ENCODE measurements at regions not wholly inside any gene's neighbourhood (a gene's known extent, or its start where the extent isn't known, plus 50 kb on each side); places are given as distances from the start of the nearest gene placed in this dataset.
"Not testable (repeated sequence)": the region's sequence is repeated elsewhere in the genome, so short reads cannot be mapped to it uniquely, and the experiment has no call there.

DNA sequence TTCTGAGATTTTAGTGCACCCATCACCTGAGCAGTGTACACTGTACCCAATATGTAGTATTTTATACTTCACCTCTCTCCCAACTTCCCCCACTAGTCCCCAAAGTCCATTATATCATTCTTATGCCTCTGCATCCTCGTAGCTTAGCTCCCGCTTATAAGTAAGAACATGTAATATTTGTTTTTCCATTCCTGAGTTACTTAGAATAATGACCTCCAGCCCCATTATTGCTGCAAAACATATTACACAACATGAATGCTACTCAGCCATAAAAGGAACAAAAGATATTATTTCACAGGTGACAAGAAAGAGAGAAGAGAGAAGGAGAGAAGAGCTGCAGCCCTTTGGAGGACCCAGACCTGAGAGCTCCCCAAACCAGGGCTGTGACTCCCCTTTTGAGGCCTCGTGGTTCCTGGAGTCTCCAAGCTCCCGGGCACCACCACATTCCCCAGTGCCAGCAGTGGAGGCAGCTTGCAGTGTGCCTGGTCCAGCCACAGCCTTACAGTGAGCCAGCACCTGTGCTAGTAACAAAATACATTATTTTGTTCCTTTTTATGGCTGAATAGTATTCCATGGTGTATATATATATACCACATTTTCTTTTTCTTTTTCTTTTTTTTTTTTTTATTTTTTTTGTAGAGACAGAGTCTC lies 194.5 kb upstream of the DAB2 start:
- H3K36me3 ChIP-seq (ENCODE audit: control insufficient read depth, insufficient read depth, low read length) = no peaks in the 10 kb centered on the region
- FAIRE-seq = no peak
- H3K4me3 ChIP-seq (ENCODE audit: low read depth, low read length) = no peak overlapping the region
- H3K27me3 ChIP-seq (ENCODE audit: control insufficient read depth, insufficient read depth, low read length) = no peaks in the 10 kb centered on the region
- TF ChIP-seq, protein P1, sequence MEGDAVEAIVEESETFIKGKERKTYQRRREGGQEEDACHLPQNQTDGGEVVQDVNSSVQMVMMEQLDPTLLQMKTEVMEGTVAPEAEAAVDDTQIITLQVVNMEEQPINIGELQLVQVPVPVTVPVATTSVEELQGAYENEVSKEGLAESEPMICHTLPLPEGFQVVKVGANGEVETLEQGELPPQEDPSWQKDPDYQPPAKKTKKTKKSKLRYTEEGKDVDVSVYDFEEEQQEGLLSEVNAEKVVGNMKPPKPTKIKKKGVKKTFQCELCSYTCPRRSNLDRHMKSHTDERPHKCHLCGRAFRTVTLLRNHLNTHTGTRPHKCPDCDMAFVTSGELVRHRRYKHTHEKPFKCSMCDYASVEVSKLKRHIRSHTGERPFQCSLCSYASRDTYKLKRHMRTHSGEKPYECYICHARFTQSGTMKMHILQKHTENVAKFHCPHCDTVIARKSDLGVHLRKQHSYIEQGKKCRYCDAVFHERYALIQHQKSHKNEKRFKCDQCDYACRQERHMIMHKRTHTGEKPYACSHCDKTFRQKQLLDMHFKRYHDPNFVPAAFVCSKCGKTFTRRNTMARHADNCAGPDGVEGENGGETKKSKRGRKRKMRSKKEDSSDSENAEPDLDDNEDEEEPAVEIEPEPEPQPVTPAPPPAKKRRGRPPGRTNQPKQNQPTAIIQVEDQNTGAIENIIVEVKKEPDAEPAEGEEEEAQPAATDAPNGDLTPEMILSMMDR (IDR thresholded peaks at IDR 0.05; ENCODE audit: insufficient read depth, low read length, severe bottlenecking) = no peak
- no peak for DNase-seq (ENCODE audit: low read depth)

DNA sequence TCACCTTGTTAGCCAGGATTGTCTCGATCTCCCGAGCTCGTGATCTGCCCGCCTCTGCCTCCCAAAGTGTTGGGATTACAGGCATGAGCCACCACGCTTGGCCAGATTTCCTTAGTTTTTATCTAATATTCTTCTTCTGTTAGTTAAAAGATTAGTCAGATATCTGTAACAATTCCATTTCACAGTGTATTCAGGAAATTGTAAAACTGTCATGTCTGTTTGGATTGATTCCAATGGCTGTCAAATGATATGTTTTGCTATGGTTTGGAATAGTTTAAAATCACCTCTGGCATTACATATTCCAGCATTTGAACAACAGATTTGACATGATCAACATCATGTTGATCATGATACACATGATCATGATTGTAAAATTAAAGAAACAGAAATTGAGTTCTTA lies 193.6 kb upstream of the DAB2 start:
- no peak for FAIRE-seq
- no peak overlapping the region for H3K4me3 ChIP-seq (ENCODE audit: low read depth, low read length)
- TF ChIP-seq, protein P1 (IDR thresholded peaks at IDR 0.05; ENCODE audit: insufficient read depth, low read length, severe bottlenecking) = no peak
- H3K27me3 ChIP-seq (ENCODE audit: control insufficient read depth, insufficient read depth, low read length) = no peaks in the 10 kb centered on the region
- no peak for DNase-seq (ENCODE audit: low read depth)
- no peaks in the 10 kb centered on the region for H3K36me3 ChIP-seq (ENCODE audit: control insufficient read depth, insufficient read depth, low read length)

DNA sequence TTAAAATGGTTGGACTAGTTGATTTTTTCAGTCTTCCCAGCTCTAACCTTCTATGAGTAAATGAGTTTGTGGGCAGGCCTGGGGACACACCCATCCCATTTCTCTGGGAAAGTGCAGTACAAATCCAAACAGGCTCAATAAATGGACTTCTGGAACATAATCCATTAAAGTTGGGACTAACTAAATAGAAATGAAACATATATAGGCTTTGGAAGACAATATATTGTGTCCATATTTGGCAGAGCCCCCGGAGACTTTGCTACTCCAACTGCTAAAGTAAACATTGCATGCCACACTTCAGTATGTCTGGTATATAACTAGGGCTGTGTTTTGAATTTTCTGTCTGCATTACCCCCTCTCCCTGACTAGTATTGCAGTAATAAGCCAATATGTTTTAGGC lies 191.4 kb upstream of the DAB2 start:
- Histone ChIP-seq H3K27me3 (ENCODE audit: control insufficient read depth, insufficient read depth, low read length) (no peaks in the 10 kb centered on the region), H3K36me3 (ENCODE audit: control insufficient read depth, insufficient read depth, low read length) (no peaks in the 10 kb centered on the region), H3K4me3 (ENCODE audit: low read depth, low read length) (no peak overlapping the region)
- DNase-seq (ENCODE audit: low read depth) (no peak), FAIRE-seq (no peak)
- TF ChIP-seq, protein P1 (IDR thresholded peaks at IDR 0.05; ENCODE audit: insufficient read depth, low read length, severe bottlenecking) = no peak

DNA sequence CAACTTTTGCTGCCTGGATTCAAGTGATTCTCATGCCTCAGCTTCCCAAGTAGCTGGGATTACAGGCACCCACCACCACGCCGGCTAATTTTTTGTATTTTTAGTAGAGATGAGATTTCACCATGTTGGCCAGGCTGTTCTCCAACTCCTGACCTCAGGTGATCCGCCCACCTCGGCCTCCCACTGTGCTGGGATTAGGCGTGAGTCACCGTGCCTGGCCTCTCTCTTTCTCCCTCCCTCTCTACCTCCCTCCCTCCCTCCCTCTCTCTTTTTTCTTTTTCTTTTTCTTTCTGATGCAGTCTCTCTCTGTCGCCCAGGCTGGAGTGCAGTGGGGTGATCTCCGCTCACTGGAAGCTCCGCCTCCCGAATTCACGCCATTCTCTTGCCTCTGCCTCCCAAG lies 186.3 kb upstream of the DAB2 start:
- FAIRE-seq; H3K4me3 ChIP-seq (ENCODE audit: low read depth, low read length); H3K27me3 ChIP-seq (ENCODE audit: control insufficient read depth, insufficient read depth, low read length); H3K36me3 ChIP-seq (ENCODE audit: control insufficient read depth, insufficient read depth, low read length); DNase-seq (ENCODE audit: low read depth): not testable (repeated sequence)

DNA sequence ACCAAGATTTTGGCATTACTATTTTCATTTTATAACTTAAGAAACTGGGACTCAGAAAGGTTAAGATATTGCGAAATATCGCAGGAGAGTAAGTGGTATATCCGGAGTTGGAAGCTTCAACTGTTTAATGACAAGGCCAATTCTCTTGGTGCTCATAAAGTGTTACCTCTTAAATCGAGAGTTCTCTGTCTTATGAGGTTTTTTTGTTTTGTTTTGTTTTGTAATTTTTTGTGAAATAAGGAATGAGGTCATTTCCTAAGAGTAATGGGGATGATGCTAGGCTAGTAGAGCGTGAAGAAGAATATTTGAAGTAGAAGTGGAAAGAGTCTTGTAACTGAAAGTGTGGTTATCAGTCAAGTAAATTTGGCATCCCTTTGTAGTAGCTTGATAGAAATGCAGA lies 183.2 kb upstream of the DAB2 start:
- TF ChIP-seq, protein P1 (IDR thresholded peaks at IDR 0.05; ENCODE audit: insufficient read depth, low read length, severe bottlenecking) = no peak
- H3K36me3 ChIP-seq (ENCODE audit: control insufficient read depth, insufficient read depth, low read length) = no peaks in the 10 kb centered on the region
- H3K27me3 ChIP-seq (ENCODE audit: control insufficient read depth, insufficient read depth, low read length) = no peaks in the 10 kb centered on the region
- DNase-seq (ENCODE audit: low read depth) = no peak
- FAIRE-seq = no peak
- H3K4me3 ChIP-seq (ENCODE audit: low read depth, low read length) = no peak overlapping the region

DNA sequence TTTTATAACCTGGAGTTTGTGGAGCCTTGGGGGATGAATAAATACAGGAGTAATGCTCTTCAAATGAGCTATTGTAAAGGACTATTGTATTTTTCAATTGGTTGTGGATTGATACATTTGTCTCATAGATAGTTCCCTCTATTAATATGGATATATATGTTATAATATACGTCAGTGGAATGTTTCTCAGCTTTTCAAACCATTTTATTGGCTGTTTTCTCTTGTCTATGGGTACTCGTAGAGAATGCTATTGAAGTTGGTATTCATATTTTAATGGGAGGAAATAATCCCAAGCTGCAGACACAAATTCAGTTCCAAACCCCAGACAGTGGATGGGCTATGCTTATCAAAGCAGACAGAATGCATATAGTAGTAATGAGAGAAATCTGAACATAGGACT lies 181.8 kb upstream of the DAB2 start:
- TF ChIP-seq, protein P1 (IDR thresholded peaks at IDR 0.05; ENCODE audit: insufficient read depth, low read length, severe bottlenecking) = no peak
- FAIRE-seq = no peak
- no peaks in the 10 kb centered on the region for H3K27me3 ChIP-seq (ENCODE audit: control insufficient read depth, insufficient read depth, low read length)
- H3K4me3 ChIP-seq (ENCODE audit: low read depth, low read length) = no peak overlapping the region
- H3K36me3 ChIP-seq (ENCODE audit: control insufficient read depth, insufficient read depth, low read length) = no peaks in the 10 kb centered on the region
- DNase-seq (ENCODE audit: low read depth) = no peak

Measured in bronchial epithelial cell (primary cell).